ENCODE measurements at regions not wholly inside any gene's neighbourhood (a gene's known extent, or its start where the extent isn't known, plus 50 kb on each side); places are given as distances from the start of the nearest gene placed in this dataset.

- TF ChIP-seq CTCF (IDR thresholded peaks at IDR 0.05): no peak
- TF ChIP-seq POLR2AphosphoS5 (IDR thresholded peaks at IDR 0.05): no peak
- no peak for TF ChIP-seq POLR2A (IDR thresholded peaks at IDR 0.05)
Measured at GRCh38 chr7:153066711-153067110, 307.2 kb downstream of the ACTR3B start.
